Loucy (cell line): ENCODE measurements at regions not wholly inside any gene's neighbourhood (a gene's known extent, or its start where the extent isn't known, plus 50 kb on each side); places are given as distances from the start of the nearest gene placed in this dataset.

Experiments
- H2AFZ ChIP-seq: fragments of 200-600 bp; sonication (generic); 2 replicates; pipeline ENCODE4 v1.6.0; 2016; ENCODE audit warnings: antibody characterized with exemption, mild to moderate bottlenecking, low read length, moderate library complexity
- H3F3A ChIP-seq: fragments of 200-600 bp; 2 replicates; pipeline ENCODE4 v1.6.0; 2016; ENCODE audit warnings: antibody characterized with exemption, low read depth, mild to moderate bottlenecking
- H3K27me3 ChIP-seq: fragments of 200-600 bp; sonication (generic); 2 replicates; pipeline ENCODE4 v1.6.1; 2014; ENCODE audit warnings: low read length, mild to moderate bottlenecking; ENCODE audit not compliant: insufficient read depth, poor library complexity, severe bottlenecking
- H3K36me3 ChIP-seq: fragments of 200-600 bp; sonication (generic); 2 replicates; pipeline ENCODE4 v1.6.1; 2016; ENCODE audit warnings: low read length; ENCODE audit not compliant: insufficient read depth
- H3K4me1 ChIP-seq: fragments of 200-600 bp; sonication (generic); 2 replicates; pipeline ENCODE4 v1.5.1; 2014; ENCODE audit warnings: low read length, mild to moderate bottlenecking; ENCODE audit not compliant: insufficient read depth, poor library complexity, severe bottlenecking
- H3K4me2 ChIP-seq: fragments of 200-600 bp; sonication (generic); 2 replicates; pipeline ENCODE4 v1.6.0; 2014; ENCODE audit warnings: antibody characterized with exemption, low read length, low read depth, mild to moderate bottlenecking; ENCODE audit not compliant: poor library complexity, severe bottlenecking
- H3K4me3 ChIP-seq: fragments of 200-600 bp; sonication (generic); 2 replicates; pipeline ENCODE4 v1.5.1; 2014; ENCODE audit warnings: low read length, mild to moderate bottlenecking, mixed read lengths; ENCODE audit not compliant: poor library complexity, severe bottlenecking
- H3K79me2 ChIP-seq: fragments of 200-600 bp; sonication (generic); 2 replicates; pipeline ENCODE4 v1.6.1; 2014; ENCODE audit warnings: low read length; ENCODE audit not compliant: insufficient read depth
- H3K9ac ChIP-seq: fragments of 200-600 bp; sonication (generic); 2 replicates; pipeline ENCODE4 v1.6.0; 2014; ENCODE audit warnings: mild to moderate bottlenecking, low read depth, low read length, moderate library complexity; ENCODE audit not compliant: poor library complexity, severe bottlenecking
- H3K9me2 ChIP-seq: fragments of 200-600 bp; sonication (generic); replicated peaks from 2 replicates; pipeline ENCODE4 v1.6.1; 2016; ENCODE audit warnings: low read depth, low read length, mixed read lengths
- H3K9me3 ChIP-seq: fragments of 200-600 bp; sonication (generic); 2 replicates; pipeline ENCODE4 v1.6.1; 2014; ENCODE audit warnings: mild to moderate bottlenecking, antibody characterized with exemption, low read length, low read depth; ENCODE audit not compliant: insufficient read depth
- H4K20me1 ChIP-seq: fragments of 200-600 bp; sonication (generic); 2 replicates; pipeline ENCODE4 v1.6.0; 2014; ENCODE audit warnings: antibody characterized with exemption, low read length, mild to moderate bottlenecking; ENCODE audit not compliant: insufficient read depth, poor library complexity, severe bottlenecking
- CTCF ChIP-seq: fragments of 200-600 bp; sonication (generic); conservative IDR thresholded peaks from 2 replicates; pipeline ENCODE4 v1.5.1; 2014; ENCODE audit warnings: mild to moderate bottlenecking, antibody characterized with exemption, low read length
- EZH2phosphoT487 ChIP-seq: fragments of 200-600 bp; IDR thresholded peaks from 2 replicates; pipeline ENCODE4 v1.6.1; 2018; ENCODE audit warnings: antibody characterized with exemption, mild to moderate bottlenecking, moderate library complexity, borderline replicate concordance

GRCh38 chr7:33671531-33672262, 233.6 kb upstream of the BMPER start:
- Histone ChIP-seq H2AFZ (peak overlapping the region; percentile 68), H3K9ac (peak overlapping the region; percentile 47), H3K27me3 (no peaks in the 10 kb centered on the region), H3K79me2 (no peaks in the 10 kb centered on the region), H3K4me2 (peak overlapping the region; percentile 49), H3K36me3 (no peaks in the 10 kb centered on the region), H3K4me1 (peaks cover 30% of the 10 kb centered on the region), H3F3A (no peaks in the 10 kb centered on the region), H3K9me3 (no peaks in the 10 kb centered on the region), H3K9me2 (no peaks in the 10 kb centered on the region), H3K4me3 (peak overlapping the region; percentile 14), H4K20me1 (no peaks in the 10 kb centered on the region)
- TF ChIP-seq EZH2phosphoT487 (no peak), CTCF (no peak)

GRCh38 chr7:33673029-33673700, 232.2 kb upstream of the BMPER start:
- no peaks in the 10 kb centered on the region for H3K36me3 ChIP-seq
- no peak overlapping the region for H2AFZ ChIP-seq
- no peak overlapping the region for H3K4me3 ChIP-seq
- H3K4me2 ChIP-seq, result no peak overlapping the region
- no peaks in the 10 kb centered on the region for H3K27me3 ChIP-seq
- no peaks in the 10 kb centered on the region for H3K9me2 ChIP-seq
- H3K4me1 ChIP-seq, result peaks cover 30% of the 10 kb centered on the region
- H3K9me3 ChIP-seq, result no peaks in the 10 kb centered on the region
- no peaks in the 10 kb centered on the region for H3K79me2 ChIP-seq
- no peaks in the 10 kb centered on the region for H4K20me1 ChIP-seq
- no peaks in the 10 kb centered on the region for H3F3A ChIP-seq
- no peak overlapping the region for H3K9ac ChIP-seq
- TF ChIP-seq EZH2phosphoT487, result no peak
- peak; percentile 49 for TF ChIP-seq CTCF

- no peaks in the 10 kb centered on the region for H3K9me2 ChIP-seq
- H4K20me1 ChIP-seq, result no peaks in the 10 kb centered on the region
- H3K79me2 ChIP-seq, result no peaks in the 10 kb centered on the region
- H2AFZ ChIP-seq, result no peak overlapping the region
- TF ChIP-seq EZH2phosphoT487, result no peak
- TF ChIP-seq CTCF, result no peak
- H3K36me3 ChIP-seq, result no peaks in the 10 kb centered on the region
- no peak overlapping the region for H3K4me2 ChIP-seq
- H3K9me3 ChIP-seq, result no peaks in the 10 kb centered on the region
- H3F3A ChIP-seq, result no peaks in the 10 kb centered on the region
- no peak overlapping the region for H3K9ac ChIP-seq
- no peak overlapping the region for H3K4me3 ChIP-seq
- H3K27me3 ChIP-seq, result no peaks in the 10 kb centered on the region
- peaks cover 30% of the 10 kb centered on the region for H3K4me1 ChIP-seq
These were observed 230.4 kb upstream of the BMPER start for GRCh38 chr7:33674804-33675411.
